IMR-90 (cell line): ENCODE measurements at regions not wholly inside any gene's neighbourhood (a gene's known extent, or its start where the extent isn't known, plus 50 kb on each side); places are given as distances from the start of the nearest gene placed in this dataset.

Experiments used
- ATAC-seq: fragments of 200-7000 bp; cut with Tn5 transposase; 2 replicates; pipeline ENCODE4 v1.9.1; 2020; ENCODE audit warnings: low read depth, mild to moderate bottlenecking, moderate library complexity
- BruUV-seq: library from RNA; stranded (reverse); fragments of 400-500 nt; replicated peaks from 2 replicates; lab custom pipeline; 2021; lab: Mats Ljungman, UMichigan
- CTCF ChIA-PET: fragments of 300-600 bp; formaldehyde crosslinking; extraction: SDS; loops from one replicate; lab custom pipeline; 2021; ENCODE audit warnings: antibody characterized with exemption; lab: Yijun Ruan, JAX
- POLR2A ChIA-PET: fragments of 300-600 bp; sonication (Branson Sonifier 250); formaldehyde crosslinking; loops from one replicate; lab custom pipeline; 2022; ENCODE audit warnings: antibody characterized with exemption; ENCODE audit not compliant: unreplicated experiment; lab: Charles Lee
- DNase-seq: peaks from one replicate; pipeline ENCODE4 v3.0.0; 2013
- H2AFZ ChIP-seq: replicated peaks from 2 replicates; pipeline ENCODE3; 2013; ENCODE audit warnings: low read length, mild to moderate bottlenecking; ENCODE audit not compliant: poor library complexity
- H2AK5ac ChIP-seq: 2 replicates; pipeline ENCODE4 v1.6.1; 2013; ENCODE audit warnings: low read depth, low read length, inconsistent platforms
- H2AK9ac ChIP-seq: replicated peaks from 2 replicates; pipeline ENCODE3; 2013; ENCODE audit warnings: mild to moderate bottlenecking, low read depth, low read length, moderate library complexity; ENCODE audit not compliant: poor library complexity
- H2BK120ac ChIP-seq: 2 replicates; pipeline ENCODE4 v1.6.1; 2013; ENCODE audit warnings: low read depth, low read length, inconsistent platforms
- H2BK15ac ChIP-seq: 3 replicates; pipeline ENCODE4 v1.6.1; 2013; ENCODE audit warnings: low read depth, low read length, inconsistent platforms
- H2BK20ac ChIP-seq: 2 replicates; pipeline ENCODE4 v1.6.1; 2013; ENCODE audit warnings: low read depth, mild to moderate bottlenecking, inconsistent platforms, low read length, moderate library complexity
- H2BK5ac ChIP-seq: 2 replicates; pipeline ENCODE4 v1.6.1; 2013; ENCODE audit warnings: mild to moderate bottlenecking, low read depth, low read length, inconsistent platforms; ENCODE audit not compliant: poor library complexity, severe bottlenecking
- H3K14ac ChIP-seq: replicated peaks from 2 replicates; pipeline ENCODE4 v1.6.1; 2013; ENCODE audit warnings: low read depth, low read length, inconsistent platforms
- H3K18ac ChIP-seq: 2 replicates; pipeline ENCODE4 v1.6.1; 2013; ENCODE audit warnings: low read depth, low read length, control low read depth
- H3K23ac ChIP-seq: 2 replicates; pipeline ENCODE4 v1.6.1; 2013; ENCODE audit warnings: low read depth, low read length, inconsistent platforms
- H3K27ac ChIP-seq: 2 replicates; pipeline ENCODE4 v1.5.1; 2013; ENCODE audit warnings: mild to moderate bottlenecking, control low read depth, low read length; ENCODE audit not compliant: insufficient read depth
- H3K27me3 ChIP-seq: 2 replicates; pipeline ENCODE4 v1.6.1; 2013; ENCODE audit warnings: low read length; ENCODE audit not compliant: control insufficient read depth, insufficient read depth
- H3K36me3 ChIP-seq: 2 replicates; pipeline ENCODE4 v1.6.1; 2013; ENCODE audit warnings: low read length, mixed read lengths; ENCODE audit not compliant: control insufficient read depth, insufficient read depth
- H3K4ac ChIP-seq: 2 replicates; pipeline ENCODE4 v1.6.1; 2013; ENCODE audit warnings: low read depth, low read length, inconsistent platforms
- H3K4me1 ChIP-seq: 2 replicates; pipeline ENCODE4 v1.6.1; 2013; ENCODE audit warnings: low read length, mixed read lengths; ENCODE audit not compliant: control insufficient read depth, insufficient read depth
- H3K4me2 ChIP-seq: 2 replicates; pipeline ENCODE4 v1.6.1; 2013; ENCODE audit warnings: low read depth, mild to moderate bottlenecking, control low read depth, low read length, moderate library complexity
- H3K4me3 ChIP-seq: 2 replicates; pipeline ENCODE4 v1.5.1; 2013; ENCODE audit warnings: low read depth, mild to moderate bottlenecking, control low read depth, low read length, moderate library complexity; ENCODE audit not compliant: insufficient read depth
- H3K56ac ChIP-seq: 2 replicates; pipeline ENCODE4 v1.6.1; 2013; ENCODE audit warnings: low read length, inconsistent platforms; ENCODE audit not compliant: insufficient read depth; ENCODE audit errors: extremely low read depth
- H3K79me1 ChIP-seq, 2 experiments: 2 replicates each; pipeline ENCODE4 v1.6.1; 2013; ENCODE audit warnings: low read length in 2 of 2, inconsistent platforms in 1 of 2, low read depth in 1 of 2
- H3K9ac ChIP-seq: 2 replicates; pipeline ENCODE4 v1.6.1; 2013; ENCODE audit warnings: low read depth, low read length, control low read depth
- H3K9me1 ChIP-seq: 2 replicates; pipeline ENCODE4 v1.6.1; 2013; ENCODE audit warnings: low read length, inconsistent platforms; ENCODE audit not compliant: insufficient read depth
- H3K9me3 ChIP-seq: 2 replicates; pipeline ENCODE4 v1.6.1; 2013; ENCODE audit warnings: low read length; ENCODE audit not compliant: control insufficient read depth, insufficient read depth
- H4K20me1 ChIP-seq: 2 replicates; pipeline ENCODE4 v1.6.1; 2013; ENCODE audit warnings: low read length, inconsistent platforms; ENCODE audit not compliant: insufficient read depth
- H4K5ac ChIP-seq: 2 replicates; pipeline ENCODE4 v1.6.1; 2013; ENCODE audit warnings: mild to moderate bottlenecking, low read depth, low read length, control low read depth
- H4K8ac ChIP-seq, 2 experiments: 2 replicates each; pipeline ENCODE4 v1.6.1; 2013; ENCODE audit warnings: low read depth in 2 of 2, low read length in 2 of 2, control low read depth in 1 of 2, inconsistent platforms in 1 of 2
- H4K91ac ChIP-seq: 2 replicates; pipeline ENCODE4 v1.6.1; 2013; ENCODE audit warnings: low read depth, low read length, inconsistent platforms; ENCODE audit not compliant: insufficient read depth
- CHD1 ChIP-seq: IDR thresholded peaks from 2 replicates; pipeline ENCODE4 v1.6.1; 2012; ENCODE audit warnings: low read depth, low read length, improper control_type of control experiment
- FOS ChIP-seq: fragments of 150-350 bp; IDR thresholded peaks from 2 replicates; pipeline ENCODE4 v1.6.1; 2016; ENCODE audit warnings: low read depth, low read length
- MAFK ChIP-seq: IDR thresholded peaks from 2 replicates; pipeline ENCODE4 v1.6.1; 2012; ENCODE audit warnings: low read depth, low read length, improper control_type of control experiment
- MXI1 ChIP-seq: IDR thresholded peaks from 2 replicates; pipeline ENCODE4 v1.6.1; 2012; ENCODE audit warnings: low read depth, mild to moderate bottlenecking, low read length, moderate library complexity, borderline replicate concordance
- NFE2L2 ChIP-seq: fragments of 150-350 bp; IDR thresholded peaks from 2 replicates; pipeline ENCODE4 v1.6.1; 2016; ENCODE audit warnings: low read depth, mild to moderate bottlenecking, low read length
- RAD21 ChIP-seq: IDR thresholded peaks from 2 replicates; pipeline ENCODE4 v1.6.1; 2012; ENCODE audit warnings: low read length, improper control_type of control experiment
- RCOR1 ChIP-seq: IDR thresholded peaks from 2 replicates; pipeline ENCODE4 v1.6.1; 2012; ENCODE audit warnings: mild to moderate bottlenecking, low read length, improper control_type of control experiment; ENCODE audit not compliant: insufficient replicate concordance
- RFX5 ChIP-seq: IDR thresholded peaks from 2 replicates; pipeline ENCODE4 v1.8.0; 2012; ENCODE audit warnings: low read depth, mild to moderate bottlenecking, low read length, moderate library complexity
- SMC3 ChIP-seq: fragments of 150-350 bp; IDR thresholded peaks from 2 replicates; pipeline ENCODE4 v1.6.1; 2016; ENCODE audit warnings: low read depth, mild to moderate bottlenecking, antibody characterized with exemption, low read length, moderate library complexity
- WGBS, 2 experiments: methylation state at CpG; one replicate each; pipeline versions ENCODE4 v1.1.5 to v1.1.7; 2013; ENCODE audit warnings: missing lambda C conversion rate in 2 of 2; ENCODE audit not compliant: insufficient read length in 1 of 2; ENCODE audit errors: extremely low coverage in 2 of 2; 5-methylcytosine and 5-hydroxymethylcytosine counted together
- dilution Hi-C: fragments of 300-500 bp; cut with HindIII; formaldehyde crosslinking; loops from one replicate; pipeline ENCODE4 v1.14.3; 2018; ENCODE audit warnings: low sequenced_read_pairs; ENCODE audit not compliant: unreplicated experiment
- in situ Hi-C: fragments of 300-500 bp; cut with MboI; formaldehyde crosslinking; loops from 3 replicates; pipeline ENCODE4 v1.14.3; 2019; ENCODE audit warnings: low sequenced_read_pairs, inconsistent platforms, mixed read lengths
- intact Hi-C: fragments of 100-400 bp; cut with micrococcal nuclease; formaldehyde crosslinking; loops from 2 replicates; pipeline ENCODE4 v1.10.0; 2022
- TF ChIP-seq, protein P1 (sequence below): fragments of 150-350 bp; IDR thresholded peaks from 2 replicates; pipeline ENCODE4 v1.6.1; 2017; ENCODE audit warnings: mild to moderate bottlenecking, antibody characterized with exemption, low read length, low read depth

DNA sequence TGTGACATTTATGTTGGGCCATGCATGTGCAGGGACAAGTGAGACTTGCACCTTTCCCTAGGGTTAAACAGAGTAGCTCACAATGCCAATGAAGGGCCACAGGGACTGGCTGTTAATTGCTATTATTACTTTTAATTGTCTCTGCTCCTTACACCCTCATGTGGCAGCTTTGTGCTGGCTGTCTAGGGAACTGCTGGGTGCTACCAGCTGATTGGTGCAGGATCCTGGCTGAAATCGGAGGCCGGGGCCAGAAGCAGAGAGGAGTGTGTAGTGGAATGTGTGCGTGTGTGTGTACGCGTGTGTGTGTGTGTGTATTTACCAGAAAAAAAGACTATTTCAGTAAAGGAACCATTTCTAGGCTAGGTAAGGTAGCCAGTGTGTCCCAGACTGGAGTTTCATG is 302.5 kb downstream of the CTTN start:
- Histone ChIP-seq H3K27ac (no peak overlapping the region), H3K23ac (no peak overlapping the region), H3K18ac (no peak overlapping the region), H3K79me1 (no peaks in the 10 kb centered on the region), H2AFZ (peak overlapping the region; percentile 41), H3K14ac (no peak overlapping the region), H3K56ac (no peak overlapping the region), H2BK20ac (no peak overlapping the region), H4K5ac (no peak overlapping the region), H3K4me2 (no peak overlapping the region), H2BK15ac (no peak overlapping the region), H4K8ac (no peak overlapping the region), H3K9me1 (no peaks in the 10 kb centered on the region), H2BK120ac (no peak overlapping the region), H3K4me1 (peaks cover 2% of the 10 kb centered on the region; the same call in 1 of the 2 replicates), H3K9me3 (no peaks in the 10 kb centered on the region; the same call in 1 of the 2 replicates), H3K9ac (no peak overlapping the region), H3K4me3 (no peak overlapping the region), H3K27me3 (no peaks in the 10 kb centered on the region), H3K4ac (no peak overlapping the region), H2AK5ac (no peak overlapping the region), H4K20me1 (peaks cover 4% of the 10 kb centered on the region), H3K36me3 (no peaks in the 10 kb centered on the region), H2BK5ac (no peak overlapping the region), H4K91ac (no peak overlapping the region), H2AK9ac (no peak overlapping the region)
- ChIA-PET CTCF (no interaction called here), POLR2A (no interaction called here)
- ATAC-seq (no peak), DNase-seq (no peak)
- intact Hi-C loops (no loop called here), in situ Hi-C loops (no loop called here), dilution Hi-C loops (no loop called here)
- no CpG with 5 or more reads among the region's 5 CpGs for WGBS, 2 experiments
- TF ChIP-seq NFE2L2 (no peak), RCOR1 (no peak), MAFK (no peak), FOS (no peak), MXI1 (no peak), RAD21 (no peak), CHD1 (no peak), SMC3 (no peak), RFX5 (no peak)
- TF ChIP-seq, protein P1, sequence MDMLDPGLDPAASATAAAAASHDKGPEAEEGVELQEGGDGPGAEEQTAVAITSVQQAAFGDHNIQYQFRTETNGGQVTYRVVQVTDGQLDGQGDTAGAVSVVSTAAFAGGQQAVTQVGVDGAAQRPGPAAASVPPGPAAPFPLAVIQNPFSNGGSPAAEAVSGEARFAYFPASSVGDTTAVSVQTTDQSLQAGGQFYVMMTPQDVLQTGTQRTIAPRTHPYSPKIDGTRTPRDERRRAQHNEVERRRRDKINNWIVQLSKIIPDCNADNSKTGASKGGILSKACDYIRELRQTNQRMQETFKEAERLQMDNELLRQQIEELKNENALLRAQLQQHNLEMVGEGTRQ, result no peak
- BruUV-seq, result no TSS peak
